Lower leg skin (tissue), 4 donors: ENCODE measurements at regions not wholly inside any gene's neighbourhood (a gene's known extent, or its start where the extent isn't known, plus 50 kb on each side); places are given as distances from the start of the nearest gene placed in this dataset.

Experiments used
- DNase-seq, 2 donors: peaks; one replicate each; pipeline ENCODE4 v3.0.0-alpha.2; 2019; ENCODE audit warnings: low spot score in 2 of 2
- H3K4me3 ChIP-seq: fragments of 200-600 bp; sonication (generic); 2 replicates; pipeline ENCODE4 v1.5.1; 2017; ENCODE audit warnings: mild to moderate bottlenecking, low read depth; ENCODE audit not compliant: poor library complexity, severe bottlenecking
- POLR2A ChIP-seq, 2 donors: fragments of 450-650 bp; IDR thresholded peaks; one replicate each; pipeline ENCODE4 v1.6.1; 2016 to 2017; ENCODE audit warnings: antibody characterized with exemption in 2 of 2, mild to moderate bottlenecking in 1 of 2, moderate library complexity in 1 of 2
- WGBS, 2 donors: methylation state at CpG; one replicate each; pipeline ENCODE4 v1.1.5; 2018; 5-methylcytosine and 5-hydroxymethylcytosine counted together
- intact Hi-C: fragments of 100-400 bp; cut with DNase I; formaldehyde crosslinking; loops from one replicate; pipeline ENCODE4 v1.15.0; 2023; ENCODE audit warnings: low total_unique reads
- TF ChIP-seq, protein P1 (sequence below), 3 donors: fragments of 450-650 bp; IDR thresholded peaks; one replicate each; pipeline ENCODE4 v1.5.1; 2016; ENCODE audit warnings: antibody characterized with exemption in 3 of 3, mild to moderate bottlenecking in 3 of 3, moderate library complexity in 2 of 3

- intact Hi-C loops = no loop called here
- TF ChIP-seq, protein P1, sequence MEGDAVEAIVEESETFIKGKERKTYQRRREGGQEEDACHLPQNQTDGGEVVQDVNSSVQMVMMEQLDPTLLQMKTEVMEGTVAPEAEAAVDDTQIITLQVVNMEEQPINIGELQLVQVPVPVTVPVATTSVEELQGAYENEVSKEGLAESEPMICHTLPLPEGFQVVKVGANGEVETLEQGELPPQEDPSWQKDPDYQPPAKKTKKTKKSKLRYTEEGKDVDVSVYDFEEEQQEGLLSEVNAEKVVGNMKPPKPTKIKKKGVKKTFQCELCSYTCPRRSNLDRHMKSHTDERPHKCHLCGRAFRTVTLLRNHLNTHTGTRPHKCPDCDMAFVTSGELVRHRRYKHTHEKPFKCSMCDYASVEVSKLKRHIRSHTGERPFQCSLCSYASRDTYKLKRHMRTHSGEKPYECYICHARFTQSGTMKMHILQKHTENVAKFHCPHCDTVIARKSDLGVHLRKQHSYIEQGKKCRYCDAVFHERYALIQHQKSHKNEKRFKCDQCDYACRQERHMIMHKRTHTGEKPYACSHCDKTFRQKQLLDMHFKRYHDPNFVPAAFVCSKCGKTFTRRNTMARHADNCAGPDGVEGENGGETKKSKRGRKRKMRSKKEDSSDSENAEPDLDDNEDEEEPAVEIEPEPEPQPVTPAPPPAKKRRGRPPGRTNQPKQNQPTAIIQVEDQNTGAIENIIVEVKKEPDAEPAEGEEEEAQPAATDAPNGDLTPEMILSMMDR (IDR thresholded peaks at IDR 0.05) = no peak
- TF ChIP-seq POLR2A (IDR thresholded peaks at IDR 0.05) = no peak
- peak in 1 of 2 donors; percentile 60 for DNase-seq
- 59 to 70% methylated on average over 4 of the region's 4 CpGs for WGBS, 2 donors
- H3K4me3 ChIP-seq = no peak overlapping the region
These were observed 136.0 kb upstream of the DAZL start for GRCh38 chr3:16741103-16741758.

GRCh38 chr3:16741890-16742289 lies 136.7 kb upstream of the DAZL start:
- no peak for TF ChIP-seq POLR2A (IDR thresholded peaks at IDR 0.05)
- TF ChIP-seq, protein P1 (IDR thresholded peaks at IDR 0.05) = no peak

GRCh38 chr3:16743276-16743675 lies 138.1 kb upstream of the DAZL start:
- intact Hi-C loops = no loop called here
- no peak for TF ChIP-seq POLR2A (IDR thresholded peaks at IDR 0.05)
- TF ChIP-seq, protein P1 (IDR thresholded peaks at IDR 0.05) = no peak

More at GRCh38 chr3:16741890-16742289, 136.7 kb upstream of the DAZL start:
- intact Hi-C loops = no loop called here
- DNase-seq = no peak
- no peak overlapping the region for H3K4me3 ChIP-seq
- 50 to 63% methylated on average over 4 of the region's 4 CpGs for WGBS, 2 donors

GRCh38 chr3:16759227-16759903 lies 125.4 kb upstream of the PLCL2 start:
- no peak overlapping the region for H3K4me3 ChIP-seq
- TF ChIP-seq POLR2A (IDR thresholded peaks at IDR 0.05) = no peak
- TF ChIP-seq, protein P1 (IDR thresholded peaks at IDR 0.05) = no peak
- no peak for DNase-seq
- 62 to 72% methylated on average over 2 of the region's 2 CpGs for WGBS, 2 donors
- intact Hi-C loops = no loop called here

More at GRCh38 chr3:16743276-16743675, 138.1 kb upstream of the DAZL start:
- no peak overlapping the region for H3K4me3 ChIP-seq
- DNase-seq = no peak

DNA sequence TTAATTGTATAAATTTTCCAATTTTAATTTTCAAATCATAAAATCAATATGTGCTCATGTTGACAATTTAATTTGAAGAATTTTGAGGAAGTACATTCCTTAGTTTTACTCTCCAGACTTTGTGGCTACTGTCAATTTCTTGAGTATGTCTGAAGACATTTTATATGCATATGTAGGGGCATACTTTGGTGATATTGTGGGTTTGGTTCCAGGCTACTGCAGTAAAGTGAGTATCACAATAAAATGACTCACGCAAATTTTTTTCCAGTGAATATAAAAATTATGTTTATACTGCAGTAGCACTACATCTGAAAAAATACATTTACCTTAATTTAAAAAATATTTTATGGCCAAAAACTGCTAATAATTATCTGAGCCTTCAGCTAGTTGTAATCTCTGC lies 123.2 kb upstream of the PLCL2 start:
- DNase-seq = no peak
- no peak overlapping the region for H3K4me3 ChIP-seq
- WGBS, 2 donors = 93 to 94% methylated on average over 1 of the region's 1 CpG
- intact Hi-C loops = no loop called here
- TF ChIP-seq POLR2A (IDR thresholded peaks at IDR 0.05) = no peak
- TF ChIP-seq, protein P1 (IDR thresholded peaks at IDR 0.05) = no peak
